A673 (cell line): ENCODE measurements at regions not wholly inside any gene's neighbourhood (a gene's known extent, or its start where the extent isn't known, plus 50 kb on each side); places are given as distances from the start of the nearest gene placed in this dataset.

ENCODE experiments used
- BruUV-seq: library from RNA; stranded (reverse); fragments of 400-500 nt; replicated peaks from 2 replicates; lab custom pipeline; 2021; lab: Mats Ljungman, UMichigan
- CTCF ChIA-PET: fragments of 300-600 bp; sonication (Branson Sonifier 250); formaldehyde crosslinking; loops from one replicate; lab custom pipeline; 2022; ENCODE audit warnings: antibody characterized with exemption; lab: Charles Lee
- POLR2A ChIA-PET: fragments of 300-600 bp; sonication (Branson Sonifier 250); formaldehyde crosslinking; loops from one replicate; lab custom pipeline; 2022; ENCODE audit warnings: antibody characterized with exemption; ENCODE audit not compliant: low non-redundant PET; lab: Charles Lee
- DNase-seq: peaks from one replicate; pipeline ENCODE4 v3.0.0-alpha.2; 2015; ENCODE audit warnings: low spot score
- H3K27ac ChIP-seq: fragments of 200-600 bp; sonication (generic); 2 replicates; pipeline ENCODE4 v1.5.1; 2016; ENCODE audit warnings: mixed run types, low read depth, mild to moderate bottlenecking, mixed read lengths, antibody characterized with exemption, low read length; ENCODE audit not compliant: poor library complexity, severe bottlenecking
- H3K27me3 ChIP-seq: fragments of 200-600 bp; sonication (generic); replicated peaks from 2 replicates; pipeline ENCODE4 v1.6.1; 2017; ENCODE audit warnings: mixed run types, low read depth, mild to moderate bottlenecking, mixed read lengths, antibody characterized with exemption, low read length; ENCODE audit not compliant: insufficient read depth, poor library complexity
- H3K36me3 ChIP-seq: fragments of 200-600 bp; sonication (generic); 2 replicates; pipeline ENCODE4 v1.6.1; 2016; ENCODE audit warnings: mixed run types, mild to moderate bottlenecking, mixed read lengths, antibody characterized with exemption, low read length; ENCODE audit not compliant: insufficient read depth, poor library complexity, severe bottlenecking
- H3K4me1 ChIP-seq: fragments of 200-600 bp; sonication (generic); 2 replicates; pipeline ENCODE4 v1.6.1; 2017; ENCODE audit warnings: mixed run types, mild to moderate bottlenecking, mixed read lengths, antibody characterized with exemption, low read length; ENCODE audit not compliant: insufficient read depth, poor library complexity, severe bottlenecking
- H3K4me3 ChIP-seq: fragments of 200-600 bp; sonication (generic); 2 replicates; pipeline ENCODE4 v1.5.1; 2016; ENCODE audit warnings: low read depth, mixed run types, mild to moderate bottlenecking, mixed read lengths, low read length; ENCODE audit not compliant: poor library complexity, severe bottlenecking
- H3K9me3 ChIP-seq: fragments of 200-600 bp; sonication (generic); 2 replicates; pipeline ENCODE4 v1.6.1; 2016; ENCODE audit warnings: mixed run types, low read depth, mild to moderate bottlenecking, mixed read lengths, antibody characterized with exemption, low read length; ENCODE audit not compliant: poor library complexity, severe bottlenecking
- EZH2 ChIP-seq: fragments of 200-600 bp; sonication (generic); IDR thresholded peaks from 2 replicates; pipeline ENCODE4 v1.6.1; 2017; ENCODE audit warnings: borderline replicate concordance, low read depth, mild to moderate bottlenecking, mixed read lengths, antibody characterized with exemption, low read length; ENCODE audit not compliant: poor library complexity, severe bottlenecking
- intact Hi-C: fragments of 100-400 bp; cut with micrococcal nuclease; formaldehyde crosslinking; loops from one replicate; pipeline ENCODE4 v1.10.0; 2022; ENCODE audit not compliant: unreplicated experiment
- TF ChIP-seq, protein P1 (sequence below): fragments of 300-800, 200-600 bp; sonication (generic); conservative IDR thresholded peaks from 2 replicates; pipeline ENCODE4 v1.5.1; 2017; ENCODE audit warnings: low read depth, mild to moderate bottlenecking, antibody characterized with exemption, low read length, moderate library complexity, mixed read lengths

- Histone ChIP-seq H3K36me3 (no peaks in the 10 kb centered on the region), H3K27me3 (no peaks in the 10 kb centered on the region), H3K4me3 (no peak overlapping the region), H3K4me1 (no peaks in the 10 kb centered on the region), H3K9me3 (peaks cover 24% of the 10 kb centered on the region), H3K27ac (no peak overlapping the region)
- BruUV-seq = no TSS peak
- TF ChIP-seq EZH2 = no peak
- TF ChIP-seq, protein P1, sequence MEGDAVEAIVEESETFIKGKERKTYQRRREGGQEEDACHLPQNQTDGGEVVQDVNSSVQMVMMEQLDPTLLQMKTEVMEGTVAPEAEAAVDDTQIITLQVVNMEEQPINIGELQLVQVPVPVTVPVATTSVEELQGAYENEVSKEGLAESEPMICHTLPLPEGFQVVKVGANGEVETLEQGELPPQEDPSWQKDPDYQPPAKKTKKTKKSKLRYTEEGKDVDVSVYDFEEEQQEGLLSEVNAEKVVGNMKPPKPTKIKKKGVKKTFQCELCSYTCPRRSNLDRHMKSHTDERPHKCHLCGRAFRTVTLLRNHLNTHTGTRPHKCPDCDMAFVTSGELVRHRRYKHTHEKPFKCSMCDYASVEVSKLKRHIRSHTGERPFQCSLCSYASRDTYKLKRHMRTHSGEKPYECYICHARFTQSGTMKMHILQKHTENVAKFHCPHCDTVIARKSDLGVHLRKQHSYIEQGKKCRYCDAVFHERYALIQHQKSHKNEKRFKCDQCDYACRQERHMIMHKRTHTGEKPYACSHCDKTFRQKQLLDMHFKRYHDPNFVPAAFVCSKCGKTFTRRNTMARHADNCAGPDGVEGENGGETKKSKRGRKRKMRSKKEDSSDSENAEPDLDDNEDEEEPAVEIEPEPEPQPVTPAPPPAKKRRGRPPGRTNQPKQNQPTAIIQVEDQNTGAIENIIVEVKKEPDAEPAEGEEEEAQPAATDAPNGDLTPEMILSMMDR = no peak
- ChIA-PET POLR2A (no interaction called here), CTCF (no interaction called here)
- intact Hi-C loops = no loop called here
- no peak for DNase-seq
Measured at GRCh38 chrX:63967551-63967950, 182.5 kb upstream of the ARHGEF9 start.

- CTCF ChIA-PET = no interaction called here
- POLR2A ChIA-PET = no interaction called here
- no peak for DNase-seq
- no peaks in the 10 kb centered on the region for H3K27me3 ChIP-seq
- H3K4me3 ChIP-seq = no peak overlapping the region
- H3K36me3 ChIP-seq = no peaks in the 10 kb centered on the region
- no peak overlapping the region for H3K27ac ChIP-seq
- no peak for TF ChIP-seq EZH2
- TF ChIP-seq, protein P1 = no peak
- BruUV-seq = no TSS peak
- peaks cover 47% of the 10 kb centered on the region for H3K9me3 ChIP-seq
- H3K4me1 ChIP-seq = no peaks in the 10 kb centered on the region
- intact Hi-C loops = no loop called here
Measured at GRCh38 chrX:63963095-63963784, 178.2 kb upstream of the ARHGEF9 start.

GRCh38 chrX:63961964-63962363 is 176.9 kb upstream of the ARHGEF9 start:
- no peaks in the 10 kb centered on the region for H3K4me1 ChIP-seq
- no peaks in the 10 kb centered on the region for H3K36me3 ChIP-seq
- H3K27ac ChIP-seq = no peak overlapping the region
- intact Hi-C loops = no loop called here
- CTCF ChIA-PET = no interaction called here
- TF ChIP-seq, protein P1 = no peak
- TF ChIP-seq EZH2 = no peak
- POLR2A ChIA-PET = no interaction called here
- no peak overlapping the region for H3K4me3 ChIP-seq
- H3K27me3 ChIP-seq = no peaks in the 10 kb centered on the region
- no TSS peak for BruUV-seq
- peaks cover 48% of the 10 kb centered on the region for H3K9me3 ChIP-seq
- no peak for DNase-seq
